ENCODE measurements at regions not wholly inside any gene's neighbourhood (a gene's known extent, or its start where the extent isn't known, plus 50 kb on each side); places are given as distances from the start of the nearest gene placed in this dataset.
"Not testable (repeated sequence)": the region's sequence is repeated elsewhere in the genome, so short reads cannot be mapped to it uniquely, and the experiment has no call there.

GRCh38 chr4:55696424-55696823, 60.3 kb upstream of the NMU start:
- H3K4me3 ChIP-seq (ENCODE audit: insufficient read depth, low read depth, low read length); H3K4me1 ChIP-seq (ENCODE audit: control insufficient read depth, insufficient read depth, low read length); H3K36me3 ChIP-seq (ENCODE audit: control insufficient read depth, insufficient read depth, low read length); H3K27me3 ChIP-seq (ENCODE audit: control insufficient read depth, insufficient read depth, low read length, poor library complexity, severe bottlenecking); H3K27ac ChIP-seq (ENCODE audit: insufficient read depth, low read depth, low read length, poor library complexity, severe bottlenecking); H3K9me3 ChIP-seq (ENCODE audit: control insufficient read depth, low read length): not testable (repeated sequence)
- 100% methylated on average over 1 to 2 of the region's 3 CpGs for WGBS, 2 experiments

- Histone ChIP-seq H3K27ac (ENCODE audit: insufficient read depth, low read depth, low read length, poor library complexity, severe bottlenecking) (no peak overlapping the region), H3K27me3 (ENCODE audit: control insufficient read depth, insufficient read depth, low read length, poor library complexity, severe bottlenecking) (no peaks in the 10 kb centered on the region), H3K36me3 (ENCODE audit: control insufficient read depth, insufficient read depth, low read length) (no peaks in the 10 kb centered on the region), H3K4me1 (ENCODE audit: control insufficient read depth, insufficient read depth, low read length) (no peaks in the 10 kb centered on the region), H3K9me3 (ENCODE audit: control insufficient read depth, low read length) (no peaks in the 10 kb centered on the region), H3K4me3 (ENCODE audit: insufficient read depth, low read depth, low read length) (no peak overlapping the region)
These were observed 70.4 kb upstream of the NMU start for GRCh38 chr4:55706541-55706940.

DNA sequence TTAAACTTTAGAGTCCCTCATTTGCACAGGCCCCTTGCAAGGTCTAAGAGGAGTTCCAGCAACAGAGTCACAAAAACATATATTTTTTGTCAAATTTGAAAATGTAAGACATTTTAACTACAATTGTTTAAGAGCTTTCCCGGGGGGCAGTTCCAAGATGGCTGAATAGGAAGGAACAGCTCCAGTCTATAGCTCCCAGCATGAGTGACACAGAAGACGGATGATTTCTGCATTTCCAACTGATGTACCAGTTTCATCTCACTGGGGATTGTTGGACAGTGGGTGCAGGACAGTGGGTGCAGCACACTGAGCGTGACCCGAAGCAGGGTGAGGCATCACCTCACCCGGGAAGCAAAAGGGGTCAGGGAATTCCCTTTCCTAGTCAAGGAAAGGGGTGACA, 71.4 kb upstream of the NMU start:
- 94 to 96% methylated on average over 5 of the region's 5 CpGs for WGBS, 2 experiments
- Histone ChIP-seq H3K27ac (ENCODE audit: insufficient read depth, low read depth, low read length, poor library complexity, severe bottlenecking) (no peak overlapping the region), H3K9me3 (ENCODE audit: control insufficient read depth, low read length) (no peaks in the 10 kb centered on the region), H3K4me3 (ENCODE audit: insufficient read depth, low read depth, low read length) (no peak overlapping the region), H3K4me1 (ENCODE audit: control insufficient read depth, insufficient read depth, low read length) (no peaks in the 10 kb centered on the region), H3K27me3 (ENCODE audit: control insufficient read depth, insufficient read depth, low read length, poor library complexity, severe bottlenecking) (no peaks in the 10 kb centered on the region), H3K36me3 (ENCODE audit: control insufficient read depth, insufficient read depth, low read length) (no peaks in the 10 kb centered on the region)

DNA sequence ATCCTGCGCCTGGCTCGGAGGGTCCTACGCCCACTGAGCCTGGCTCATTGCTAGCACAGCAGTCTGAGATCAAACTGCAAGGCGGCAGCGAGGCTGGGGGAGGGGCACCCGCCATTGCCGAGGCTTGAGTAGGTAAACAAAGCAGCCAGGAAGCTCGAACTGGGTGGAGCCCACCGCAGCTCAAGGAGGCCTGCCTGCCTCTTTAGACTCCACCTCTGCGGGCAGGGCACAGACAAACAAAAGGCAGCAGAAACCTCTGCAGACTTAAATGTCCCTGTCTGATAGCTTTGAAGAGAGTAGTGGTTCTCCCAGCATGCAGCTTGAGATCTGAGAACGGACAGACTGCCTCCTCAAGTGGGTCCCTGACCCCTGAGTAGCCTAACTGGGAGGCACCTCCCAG, 71.9 kb upstream of the NMU start:
- 91 to 92% methylated on average over 11 of the region's 11 CpGs for WGBS, 2 experiments
- H3K27ac ChIP-seq (ENCODE audit: insufficient read depth, low read depth, low read length, poor library complexity, severe bottlenecking); H3K27me3 ChIP-seq (ENCODE audit: control insufficient read depth, insufficient read depth, low read length, poor library complexity, severe bottlenecking); H3K9me3 ChIP-seq (ENCODE audit: control insufficient read depth, low read length); H3K4me3 ChIP-seq (ENCODE audit: insufficient read depth, low read depth, low read length); H3K4me1 ChIP-seq (ENCODE audit: control insufficient read depth, insufficient read depth, low read length); H3K36me3 ChIP-seq (ENCODE audit: control insufficient read depth, insufficient read depth, low read length): not testable (repeated sequence)

GRCh38 chr4:55712835-55713234, 76.7 kb upstream of the NMU start:
- 86 to 100% methylated on average over 1 of the region's 2 CpGs for WGBS, 2 experiments
- not testable (repeated sequence) for H3K36me3 ChIP-seq (ENCODE audit: control insufficient read depth, insufficient read depth, low read length); H3K4me3 ChIP-seq (ENCODE audit: insufficient read depth, low read depth, low read length); H3K4me1 ChIP-seq (ENCODE audit: control insufficient read depth, insufficient read depth, low read length); H3K27me3 ChIP-seq (ENCODE audit: control insufficient read depth, insufficient read depth, low read length, poor library complexity, severe bottlenecking); H3K27ac ChIP-seq (ENCODE audit: insufficient read depth, low read depth, low read length, poor library complexity, severe bottlenecking); H3K9me3 ChIP-seq (ENCODE audit: control insufficient read depth, low read length)

- Histone ChIP-seq H3K27me3 (ENCODE audit: control insufficient read depth, insufficient read depth, low read length, poor library complexity, severe bottlenecking) (no peaks in the 10 kb centered on the region), H3K36me3 (ENCODE audit: control insufficient read depth, insufficient read depth, low read length) (no peaks in the 10 kb centered on the region), H3K27ac (ENCODE audit: insufficient read depth, low read depth, low read length, poor library complexity, severe bottlenecking) (no peak overlapping the region), H3K9me3 (ENCODE audit: control insufficient read depth, low read length) (no peaks in the 10 kb centered on the region), H3K4me1 (ENCODE audit: control insufficient read depth, insufficient read depth, low read length) (no peaks in the 10 kb centered on the region), H3K4me3 (ENCODE audit: insufficient read depth, low read depth, low read length) (no peak overlapping the region)
These were observed 85.6 kb upstream of the NMU start for GRCh38 chr4:55721651-55722050.

DNA sequence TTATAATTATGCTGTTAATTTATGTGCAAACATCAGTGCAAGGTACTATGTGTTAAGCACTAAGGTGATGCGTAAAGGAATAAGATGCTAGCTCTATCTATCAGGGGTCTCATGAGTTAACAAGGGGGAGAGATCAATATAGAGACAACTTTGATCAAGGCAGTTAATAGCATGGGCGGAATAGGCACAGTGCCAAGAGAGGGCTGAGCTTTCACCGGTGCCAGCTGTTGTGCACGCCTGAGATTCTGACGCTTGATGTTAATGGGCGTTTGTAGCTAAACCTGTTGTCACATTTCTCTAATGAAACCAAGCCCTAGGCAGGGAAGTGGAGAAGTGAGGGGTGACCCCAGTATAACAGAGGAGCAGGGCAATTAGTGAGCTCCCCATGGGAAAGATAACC, 86.0 kb upstream of the NMU start:
- H3K4me3 ChIP-seq (ENCODE audit: insufficient read depth, low read depth, low read length), result no peak overlapping the region
- WGBS, 2 experiments, result 96 to 97% methylated on average over 6 of the region's 6 CpGs
- H3K27me3 ChIP-seq (ENCODE audit: control insufficient read depth, insufficient read depth, low read length, poor library complexity, severe bottlenecking), result no peaks in the 10 kb centered on the region
- H3K9me3 ChIP-seq (ENCODE audit: control insufficient read depth, low read length), result no peaks in the 10 kb centered on the region
- H3K4me1 ChIP-seq (ENCODE audit: control insufficient read depth, insufficient read depth, low read length), result no peaks in the 10 kb centered on the region
- no peaks in the 10 kb centered on the region for H3K36me3 ChIP-seq (ENCODE audit: control insufficient read depth, insufficient read depth, low read length)
- H3K27ac ChIP-seq (ENCODE audit: insufficient read depth, low read depth, low read length, poor library complexity, severe bottlenecking), result no peak overlapping the region

- no peak overlapping the region for H3K27ac ChIP-seq (ENCODE audit: insufficient read depth, low read depth, low read length, poor library complexity, severe bottlenecking)
- WGBS, 2 experiments, result 89 to 96% methylated on average over 2 of the region's 2 CpGs
- no peak overlapping the region for H3K4me3 ChIP-seq (ENCODE audit: insufficient read depth, low read depth, low read length)
These were observed 87.3 kb upstream of the NMU start for GRCh38 chr4:55723403-55723802.

GRCh38 chr4:55725057-55725456, 89.0 kb upstream of the NMU start:
- H3K27me3 ChIP-seq (ENCODE audit: control insufficient read depth, insufficient read depth, low read length, poor library complexity, severe bottlenecking), result no peaks in the 10 kb centered on the region
- no peak overlapping the region for H3K27ac ChIP-seq (ENCODE audit: insufficient read depth, low read depth, low read length, poor library complexity, severe bottlenecking)
- H3K4me1 ChIP-seq (ENCODE audit: control insufficient read depth, insufficient read depth, low read length), result no peaks in the 10 kb centered on the region
- no peak overlapping the region for H3K4me3 ChIP-seq (ENCODE audit: insufficient read depth, low read depth, low read length)
- no peaks in the 10 kb centered on the region for H3K36me3 ChIP-seq (ENCODE audit: control insufficient read depth, insufficient read depth, low read length)
- no peaks in the 10 kb centered on the region for H3K9me3 ChIP-seq (ENCODE audit: control insufficient read depth, low read length)
- 93 to 100% methylated on average over 2 to 4 of the region's 4 CpGs for WGBS, 2 experiments

More at GRCh38 chr4:55723403-55723802, 87.3 kb upstream of the NMU start:
- Histone ChIP-seq H3K9me3 (ENCODE audit: control insufficient read depth, low read length) (no peaks in the 10 kb centered on the region), H3K27me3 (ENCODE audit: control insufficient read depth, insufficient read depth, low read length, poor library complexity, severe bottlenecking) (no peaks in the 10 kb centered on the region), H3K36me3 (ENCODE audit: control insufficient read depth, insufficient read depth, low read length) (no peaks in the 10 kb centered on the region), H3K4me1 (ENCODE audit: control insufficient read depth, insufficient read depth, low read length) (no peaks in the 10 kb centered on the region)

- Histone ChIP-seq H3K4me1 (ENCODE audit: control insufficient read depth, insufficient read depth, low read length) (no peaks in the 10 kb centered on the region), H3K27me3 (ENCODE audit: control insufficient read depth, insufficient read depth, low read length, poor library complexity, severe bottlenecking) (no peaks in the 10 kb centered on the region)
- 88 to 94% methylated on average over 2 of the region's 2 CpGs for WGBS, 2 experiments
These were observed 91.6 kb upstream of the NMU start for GRCh38 chr4:55727746-55728145.

More at GRCh38 chr4:55727746-55728145, 91.6 kb upstream of the NMU start:
- no peaks in the 10 kb centered on the region for H3K36me3 ChIP-seq (ENCODE audit: control insufficient read depth, insufficient read depth, low read length)
- H3K4me3 ChIP-seq (ENCODE audit: insufficient read depth, low read depth, low read length), result no peak overlapping the region
- no peak overlapping the region for H3K27ac ChIP-seq (ENCODE audit: insufficient read depth, low read depth, low read length, poor library complexity, severe bottlenecking)
- no peaks in the 10 kb centered on the region for H3K9me3 ChIP-seq (ENCODE audit: control insufficient read depth, low read length)
